ENCODE measurements at regions not wholly inside any gene's neighbourhood (a gene's known extent, or its start where the extent isn't known, plus 50 kb on each side); places are given as distances from the start of the nearest gene placed in this dataset.

- no peak for TF ChIP-seq POLR2A (IDR thresholded peaks at IDR 0.05)
- no peak for TF ChIP-seq CTCF (IDR thresholded peaks at IDR 0.05)
- WGBS, 2 donors: 64 to 74% methylated on average over 4 of the region's 4 CpGs
- no peak overlapping the region for H3K4me3 ChIP-seq (ENCODE audit: low read depth, poor library complexity, severe bottlenecking)
- intact Hi-C loops (cut with DNase I; ENCODE audit: low total_unique reads): no loop called here
- DNase-seq (ENCODE audit: low spot score in 2 of 2): no peak
Measured at GRCh38 chr18:43800584-43800983, 523.3 kb upstream of the SYT4 start.

- WGBS, 2 donors: 41 to 44% methylated on average over 5 of the region's 5 CpGs
- intact Hi-C loops (cut with DNase I; ENCODE audit: low total_unique reads): no loop called here
- DNase-seq (ENCODE audit: low spot score in 2 of 2): no peak
- H3K4me3 ChIP-seq (ENCODE audit: low read depth, poor library complexity, severe bottlenecking): no peak overlapping the region
- TF ChIP-seq POLR2A (IDR thresholded peaks at IDR 0.05) (no peak), CTCF (IDR thresholded peaks at IDR 0.05) (no peak)
Measured at GRCh38 chr18:43805646-43806194, 528.4 kb upstream of the SYT4 start.

- DNase-seq (ENCODE audit: low spot score in 2 of 2): no peak
- H3K4me3 ChIP-seq (ENCODE audit: low read depth, poor library complexity, severe bottlenecking): no peak overlapping the region
- TF ChIP-seq CTCF (IDR thresholded peaks at IDR 0.05) (no peak), POLR2A (IDR thresholded peaks at IDR 0.05) (no peak)
- intact Hi-C loops (cut with DNase I; ENCODE audit: low total_unique reads): no loop called here
- WGBS, 2 donors: 89 to 94% methylated on average over 1 of the region's 1 CpG
Measured at GRCh38 chr18:43812627-43813026, 535.3 kb upstream of the SYT4 start.

GRCh38 chr18:43819397-43819796, 542.1 kb upstream of the SYT4 start:
- WGBS, 2 donors: 64 to 67% methylated on average over 1 of the region's 1 CpG
- TF ChIP-seq CTCF (IDR thresholded peaks at IDR 0.05) (no peak), POLR2A (IDR thresholded peaks at IDR 0.05) (no peak)
- H3K4me3 ChIP-seq (ENCODE audit: low read depth, poor library complexity, severe bottlenecking): no peak overlapping the region
- intact Hi-C loops (cut with DNase I; ENCODE audit: low total_unique reads): no loop called here
- no peak for DNase-seq (ENCODE audit: low spot score in 2 of 2)

- intact Hi-C loops (cut with DNase I; ENCODE audit: low total_unique reads): no loop called here
- TF ChIP-seq CTCF (IDR thresholded peaks at IDR 0.05) (no peak), POLR2A (IDR thresholded peaks at IDR 0.05) (no peak)
- no peak overlapping the region for H3K4me3 ChIP-seq (ENCODE audit: low read depth, poor library complexity, severe bottlenecking)
- DNase-seq (ENCODE audit: low spot score in 2 of 2): no peak
- 72% methylated on average over 1 of the region's 1 CpG for WGBS, 2 donors
Measured at GRCh38 chr18:43819873-43820272, 542.6 kb upstream of the SYT4 start.

- no peak for DNase-seq (ENCODE audit: low spot score in 2 of 2)
- WGBS, 2 donors: 76 to 80% methylated on average over 2 of the region's 2 CpGs
- no peak for TF ChIP-seq POLR2A (IDR thresholded peaks at IDR 0.05)
- TF ChIP-seq CTCF (IDR thresholded peaks at IDR 0.05): no peak
- intact Hi-C loops (cut with DNase I; ENCODE audit: low total_unique reads): no loop called here
- no peak overlapping the region for H3K4me3 ChIP-seq (ENCODE audit: low read depth, poor library complexity, severe bottlenecking)
Measured at GRCh38 chr18:43825768-43826167, 548.5 kb upstream of the SYT4 start.
